Suprapubic skin (tissue), 4 donors: ENCODE measurements at regions not wholly inside any gene's neighbourhood (a gene's known extent, or its start where the extent isn't known, plus 50 kb on each side); places are given as distances from the start of the nearest gene placed in this dataset.

Experiments
- DNase-seq, 2 donors: peaks; one replicate each; pipeline ENCODE4 v3.0.0-alpha.2; 2019; ENCODE audit warnings: low spot score in 2 of 2
- H3K27ac ChIP-seq: fragments of 200-600 bp; sonication (generic); one replicate; pipeline ENCODE4 v1.5.1; 2019
- H3K27me3 ChIP-seq: fragments of 200-600 bp; sonication (generic); one replicate; pipeline ENCODE4 v1.5.1; 2019
- H3K36me3 ChIP-seq: fragments of 200-600 bp; sonication (generic); one replicate; pipeline ENCODE4 v1.5.1; 2019
- H3K4me1 ChIP-seq: fragments of 200-600 bp; sonication (generic); one replicate; pipeline ENCODE4 v1.5.1; 2019
- H3K4me3 ChIP-seq: fragments of 200-600 bp; sonication (generic); one replicate; pipeline ENCODE4 v1.5.1; 2019; ENCODE audit warnings: mild to moderate bottlenecking
- H3K9me3 ChIP-seq: fragments of 200-600 bp; sonication (generic); one replicate; pipeline ENCODE4 v1.5.1; 2019
- EP300 ChIP-seq: sonication (generic); formaldehyde crosslinking; IDR thresholded peaks from one replicate; pipeline ENCODE4 v1.6.1; 2017; ENCODE audit warnings: antibody characterized with exemption
- POLR2A ChIP-seq, 2 donors: fragments of 450-650 bp; IDR thresholded peaks; one replicate each; pipeline ENCODE4 v1.6.1; 2017; ENCODE audit warnings: antibody characterized with exemption in 2 of 2, mild to moderate bottlenecking in 2 of 2, moderate library complexity in 2 of 2
- POLR2AphosphoS5 ChIP-seq, 3 donors: sonication (generic); formaldehyde crosslinking; IDR thresholded peaks; one replicate each; pipeline ENCODE4 v1.6.1; 2017; ENCODE audit warnings: antibody characterized with exemption in 3 of 3
- WGBS: methylation state at CpG from one replicate; pipeline ENCODE4 v1.1.5; 2018; 5-methylcytosine and 5-hydroxymethylcytosine counted together
- TF ChIP-seq, protein P1 (sequence below), 2 donors: fragments of 200-600 bp in 1 of 2; fragments of 450-650 bp in 1 of 2; sonication (generic) in 1 of 2; IDR thresholded peaks; one replicate each; pipeline ENCODE4 v1.5.1; 2016 to 2019; ENCODE audit warnings: antibody characterized with exemption in 2 of 2, mild to moderate bottlenecking in 1 of 2, moderate library complexity in 1 of 2

GRCh38 chr10:121426307-121426706 is 171.9 kb downstream of the FGFR2 start:
- Histone ChIP-seq H3K27me3 (no peaks in the 10 kb centered on the region), H3K27ac (no peak overlapping the region), H3K9me3 (no peaks in the 10 kb centered on the region), H3K4me3 (no peak overlapping the region), H3K36me3 (no peaks in the 10 kb centered on the region), H3K4me1 (no peaks in the 10 kb centered on the region)
- WGBS: 79% methylated on average over 7 of the region's 7 CpGs
- no peak for DNase-seq
- no peak for TF ChIP-seq EP300
- TF ChIP-seq POLR2A (IDR thresholded peaks at IDR 0.05): no peak
- no peak for TF ChIP-seq POLR2AphosphoS5 (IDR thresholded peaks at IDR 0.05)
- TF ChIP-seq, protein P1, sequence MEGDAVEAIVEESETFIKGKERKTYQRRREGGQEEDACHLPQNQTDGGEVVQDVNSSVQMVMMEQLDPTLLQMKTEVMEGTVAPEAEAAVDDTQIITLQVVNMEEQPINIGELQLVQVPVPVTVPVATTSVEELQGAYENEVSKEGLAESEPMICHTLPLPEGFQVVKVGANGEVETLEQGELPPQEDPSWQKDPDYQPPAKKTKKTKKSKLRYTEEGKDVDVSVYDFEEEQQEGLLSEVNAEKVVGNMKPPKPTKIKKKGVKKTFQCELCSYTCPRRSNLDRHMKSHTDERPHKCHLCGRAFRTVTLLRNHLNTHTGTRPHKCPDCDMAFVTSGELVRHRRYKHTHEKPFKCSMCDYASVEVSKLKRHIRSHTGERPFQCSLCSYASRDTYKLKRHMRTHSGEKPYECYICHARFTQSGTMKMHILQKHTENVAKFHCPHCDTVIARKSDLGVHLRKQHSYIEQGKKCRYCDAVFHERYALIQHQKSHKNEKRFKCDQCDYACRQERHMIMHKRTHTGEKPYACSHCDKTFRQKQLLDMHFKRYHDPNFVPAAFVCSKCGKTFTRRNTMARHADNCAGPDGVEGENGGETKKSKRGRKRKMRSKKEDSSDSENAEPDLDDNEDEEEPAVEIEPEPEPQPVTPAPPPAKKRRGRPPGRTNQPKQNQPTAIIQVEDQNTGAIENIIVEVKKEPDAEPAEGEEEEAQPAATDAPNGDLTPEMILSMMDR (IDR thresholded peaks at IDR 0.05): no peak
